GM12891 (cell line): ENCODE measurements at regions not wholly inside any gene's neighbourhood (a gene's known extent, or its start where the extent isn't known, plus 50 kb on each side); places are given as distances from the start of the nearest gene placed in this dataset.

Source experiments
- PAX5 ChIP-seq: IDR thresholded peaks from 2 replicates; pipeline ENCODE4 v1.6.1; 2011; ENCODE audit warnings: low read length, moderate library complexity, mild to moderate bottlenecking; ENCODE audit not compliant: insufficient read depth, severe bottlenecking
- POLR2A ChIP-seq: IDR thresholded peaks from 2 replicates; pipeline ENCODE4 v1.6.1; 2011; ENCODE audit warnings: low read depth, low read length, control low read depth
- POLR2AphosphoS5 ChIP-seq: IDR thresholded peaks from 2 replicates; pipeline ENCODE4 v1.6.1; 2011; ENCODE audit warnings: low read depth, low read length, control low read depth
- POU2F2 ChIP-seq: IDR thresholded peaks from 2 replicates; pipeline ENCODE4 v1.6.1; 2011; ENCODE audit warnings: low read depth, mild to moderate bottlenecking, control low read depth, low read length, moderate library complexity
- SPI1 ChIP-seq: IDR thresholded peaks from 2 replicates; pipeline ENCODE4 v1.6.1; 2011; ENCODE audit warnings: low read depth, low read length, control low read depth
- TAF1 ChIP-seq: IDR thresholded peaks from 2 replicates; pipeline ENCODE4 v1.6.1; 2011; ENCODE audit warnings: low read depth, low read length, control low read depth

DNA sequence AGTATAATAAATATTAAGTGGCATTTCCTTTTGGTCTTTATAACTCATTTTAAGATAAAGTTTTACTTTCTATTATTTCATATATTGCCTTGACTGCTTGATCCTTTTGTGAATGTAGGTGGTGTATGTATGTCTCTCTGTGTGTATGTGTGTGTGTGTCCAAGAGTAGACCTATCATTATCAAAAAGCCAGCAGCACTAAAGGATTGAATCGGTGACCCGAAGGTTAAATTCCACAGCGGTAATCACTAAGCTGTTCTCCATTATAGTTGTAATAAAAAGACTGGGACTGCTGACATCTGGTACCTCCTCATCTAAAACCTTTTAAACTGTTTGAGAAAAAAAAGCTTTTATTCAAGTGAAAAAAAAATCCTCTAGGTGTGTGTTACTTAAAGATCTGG, 1014.8 kb downstream of the PCDH7 start:
- TF ChIP-seq POLR2A = no peak
- TF ChIP-seq POLR2AphosphoS5 = no peak
- no peak for TF ChIP-seq TAF1
- no peak for TF ChIP-seq PAX5
- no peak for TF ChIP-seq POU2F2
- no peak for TF ChIP-seq SPI1
